ENCODE measurements at regions not wholly inside any gene's neighbourhood (a gene's known extent, or its start where the extent isn't known, plus 50 kb on each side); places are given as distances from the start of the nearest gene placed in this dataset.

DNA sequence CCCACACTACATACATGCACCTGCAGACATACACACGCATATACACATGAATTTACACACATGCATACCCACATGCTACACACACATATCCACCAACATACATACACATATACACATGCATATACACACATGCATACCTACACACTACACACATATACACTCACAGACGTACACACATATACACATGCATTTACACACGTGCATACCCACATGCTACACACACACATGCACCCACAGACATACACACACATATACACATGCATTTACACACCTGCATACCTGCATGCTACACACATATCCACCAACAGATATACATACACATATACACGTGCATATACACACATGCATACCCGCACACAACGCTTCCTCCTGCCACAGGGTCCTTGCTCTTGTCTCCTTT lies 61.2 kb upstream of the SLC25A33 start:
- H3K27me3 ChIP-seq (ENCODE audit: control insufficient read depth, extremely low read depth, insufficient read depth, low read length) = peaks cover 3% of the 10 kb centered on the region
- H3K4me2 ChIP-seq (ENCODE audit: control insufficient read depth, extremely low read depth, insufficient read depth, low read depth, low read length) = no peak overlapping the region
- H3K9me3 ChIP-seq (ENCODE audit: control insufficient read depth, low read depth, low read length) = no peaks in the 10 kb centered on the region
- H2AFZ ChIP-seq (ENCODE audit: control insufficient read depth, low read length) = no peak overlapping the region
- H3K4me1 ChIP-seq (ENCODE audit: control insufficient read depth, extremely low read depth, insufficient read depth, low read length) = peaks cover 22% of the 10 kb centered on the region
- no peak overlapping the region for H3K27ac ChIP-seq (ENCODE audit: control insufficient read depth, insufficient read depth, low read length)
- H3K79me2 ChIP-seq (ENCODE audit: control insufficient read depth, insufficient read depth, low read length) = no peaks in the 10 kb centered on the region
- FAIRE-seq (no peak), DNase-seq (ENCODE audit: low read depth, low spot score) (no peak)
- H3K9ac ChIP-seq (ENCODE audit: control insufficient read depth, extremely low read depth, insufficient read depth, low read length) = no peak overlapping the region
- TF ChIP-seq, protein P1, sequence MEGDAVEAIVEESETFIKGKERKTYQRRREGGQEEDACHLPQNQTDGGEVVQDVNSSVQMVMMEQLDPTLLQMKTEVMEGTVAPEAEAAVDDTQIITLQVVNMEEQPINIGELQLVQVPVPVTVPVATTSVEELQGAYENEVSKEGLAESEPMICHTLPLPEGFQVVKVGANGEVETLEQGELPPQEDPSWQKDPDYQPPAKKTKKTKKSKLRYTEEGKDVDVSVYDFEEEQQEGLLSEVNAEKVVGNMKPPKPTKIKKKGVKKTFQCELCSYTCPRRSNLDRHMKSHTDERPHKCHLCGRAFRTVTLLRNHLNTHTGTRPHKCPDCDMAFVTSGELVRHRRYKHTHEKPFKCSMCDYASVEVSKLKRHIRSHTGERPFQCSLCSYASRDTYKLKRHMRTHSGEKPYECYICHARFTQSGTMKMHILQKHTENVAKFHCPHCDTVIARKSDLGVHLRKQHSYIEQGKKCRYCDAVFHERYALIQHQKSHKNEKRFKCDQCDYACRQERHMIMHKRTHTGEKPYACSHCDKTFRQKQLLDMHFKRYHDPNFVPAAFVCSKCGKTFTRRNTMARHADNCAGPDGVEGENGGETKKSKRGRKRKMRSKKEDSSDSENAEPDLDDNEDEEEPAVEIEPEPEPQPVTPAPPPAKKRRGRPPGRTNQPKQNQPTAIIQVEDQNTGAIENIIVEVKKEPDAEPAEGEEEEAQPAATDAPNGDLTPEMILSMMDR (optimal IDR thresholded peaks at IDR 0.05 in 1 of 3, IDR thresholded peaks at IDR 0.05 in 1 of 3, conservative IDR thresholded peaks at IDR 0.05 in 1 of 3; ENCODE audit: extremely low read depth in 1 of 3, insufficient read depth in 2 of 3, low read length in 3 of 3) = no peak
- no peak for TF ChIP-seq EZH2 (IDR thresholded peaks at IDR 0.05; ENCODE audit: low read length)
- H3K36me3 ChIP-seq (ENCODE audit: control insufficient read depth in 2 of 2, extremely low read depth in 1 of 2, insufficient read depth in 2 of 2, low read length in 2 of 2) = no peaks in the 10 kb centered on the region
- dilution Hi-C loops (cut with MboI; ENCODE audit: extremely low pct_ligation_motif_present, low sequenced_read_pairs) = no loop called here
- no peaks in the 10 kb centered on the region for H3K9me1 ChIP-seq (ENCODE audit: control insufficient read depth, extremely low read depth, insufficient read depth, low read length)
- no peak overlapping the region for H3K4me3 ChIP-seq (ENCODE audit: control insufficient read depth in 2 of 3, extremely low read depth in 1 of 3, insufficient read depth in 2 of 3, low read depth in 1 of 3, low read length in 3 of 3)
- H4K20me1 ChIP-seq (ENCODE audit: control insufficient read depth, extremely low read depth, insufficient read depth, low read length) = no peaks in the 10 kb centered on the region

DNA sequence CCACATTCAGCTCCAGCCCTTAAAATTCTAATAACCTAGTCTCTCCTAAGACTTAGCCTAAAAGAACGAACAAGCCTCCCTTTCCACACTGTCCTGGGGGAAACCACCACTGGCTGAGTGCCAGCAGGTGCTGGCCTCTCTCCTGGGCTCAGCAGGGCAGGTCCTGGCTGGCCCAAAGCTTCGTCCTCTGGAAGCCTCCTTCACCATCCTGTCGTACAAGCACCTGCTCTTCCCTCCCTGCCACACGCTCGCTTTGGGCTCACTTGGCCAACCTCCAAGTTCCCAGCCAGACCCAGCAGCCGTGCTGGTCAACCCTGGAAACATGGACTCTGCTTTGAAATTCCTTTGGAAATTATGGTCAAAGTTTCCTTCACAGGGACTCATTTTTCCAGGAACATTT lies 58.2 kb upstream of the SLC25A33 start:
- TF ChIP-seq, protein P1 (optimal IDR thresholded peaks at IDR 0.05 in 1 of 3, IDR thresholded peaks at IDR 0.05 in 1 of 3, conservative IDR thresholded peaks at IDR 0.05 in 1 of 3; ENCODE audit: extremely low read depth in 1 of 3, insufficient read depth in 2 of 3, low read length in 3 of 3) = no peak
- TF ChIP-seq EZH2 (IDR thresholded peaks at IDR 0.05; ENCODE audit: low read length) = no peak
- H3K9me3 ChIP-seq (ENCODE audit: control insufficient read depth, low read depth, low read length) = no peaks in the 10 kb centered on the region
- no peaks in the 10 kb centered on the region for H3K9me1 ChIP-seq (ENCODE audit: control insufficient read depth, extremely low read depth, insufficient read depth, low read length)
- no peak overlapping the region for H2AFZ ChIP-seq (ENCODE audit: control insufficient read depth, low read length)
- H3K9ac ChIP-seq (ENCODE audit: control insufficient read depth, extremely low read depth, insufficient read depth, low read length) = no peak overlapping the region
- H3K36me3 ChIP-seq (ENCODE audit: control insufficient read depth in 2 of 2, extremely low read depth in 1 of 2, insufficient read depth in 2 of 2, low read length in 2 of 2) = no peaks in the 10 kb centered on the region
- no peaks in the 10 kb centered on the region for H4K20me1 ChIP-seq (ENCODE audit: control insufficient read depth, extremely low read depth, insufficient read depth, low read length)
- H3K27ac ChIP-seq (ENCODE audit: control insufficient read depth, insufficient read depth, low read length) = no peak overlapping the region
- FAIRE-seq = no peak
- H3K4me3 ChIP-seq (ENCODE audit: control insufficient read depth in 2 of 3, extremely low read depth in 1 of 3, insufficient read depth in 2 of 3, low read depth in 1 of 3, low read length in 3 of 3) = no peak overlapping the region
- dilution Hi-C loops (cut with MboI; ENCODE audit: extremely low pct_ligation_motif_present, low sequenced_read_pairs) = no loop called here
- peaks cover 10% of the 10 kb centered on the region for H3K4me1 ChIP-seq (ENCODE audit: control insufficient read depth, extremely low read depth, insufficient read depth, low read length)
- H3K27me3 ChIP-seq (ENCODE audit: control insufficient read depth, extremely low read depth, insufficient read depth, low read length) = peaks cover 7% of the 10 kb centered on the region
- H3K79me2 ChIP-seq (ENCODE audit: control insufficient read depth, insufficient read depth, low read length) = no peaks in the 10 kb centered on the region
- no peak for DNase-seq (ENCODE audit: low read depth, low spot score)
- no peak overlapping the region for H3K4me2 ChIP-seq (ENCODE audit: control insufficient read depth, extremely low read depth, insufficient read depth, low read depth, low read length)

Measured in keratinocyte (primary cell).